H1 (cell line): ENCODE measurements at regions not wholly inside any gene's neighbourhood (a gene's known extent, or its start where the extent isn't known, plus 50 kb on each side); places are given as distances from the start of the nearest gene placed in this dataset.

Experiments used
- CTCF ChIA-PET: fragments of 300-600 bp; sonication (Branson Sonifier 250); formaldehyde crosslinking; loops from one replicate; lab custom pipeline; 2021; ENCODE audit not compliant: partially characterized antibody; lab: Charles Lee
- POLR2A ChIA-PET: fragments of 300-600 bp; sonication (Branson Sonifier 250); formaldehyde crosslinking; loops from one replicate; lab custom pipeline; 2021; ENCODE audit warnings: inconsistent platforms; ENCODE audit not compliant: partially characterized antibody; lab: Charles Lee
- DNase-seq, 2 experiments: peaks; one replicate each; pipeline versions ENCODE4 v3.0.0 to v3.0.0-alpha.2; 2010 to 2022; ENCODE audit warnings: low spot score in 2 of 2, low read depth in 1 of 2, mixed read lengths in 1 of 2
- FAIRE-seq: peaks from 2 replicates; lab custom pipeline; 2011; peaks lifted over from hg19 to GRCh38; lab: Jason Lieb, UNC
- H2AFZ ChIP-seq: 2 replicates; pipeline ENCODE4 v1.8.1; 2012; ENCODE audit warnings: low read length, inconsistent platforms
- H2AK5ac ChIP-seq: 2 replicates; pipeline ENCODE4 v1.6.1; 2013; ENCODE audit warnings: low read depth, low read length
- H2BK120ac ChIP-seq: replicated peaks from 2 replicates; pipeline ENCODE3; 2013; ENCODE audit warnings: low read depth, low read length, inconsistent platforms
- H2BK12ac ChIP-seq: 2 replicates; pipeline ENCODE4 v1.6.1; 2013; ENCODE audit warnings: low read depth, low read length
- H2BK15ac ChIP-seq: 2 replicates; pipeline ENCODE4 v1.6.1; 2013; ENCODE audit warnings: low read length
- H2BK20ac ChIP-seq: 2 replicates; pipeline ENCODE4 v1.6.1; 2013; ENCODE audit warnings: low read length
- H2BK5ac ChIP-seq: 2 replicates; pipeline ENCODE4 v1.6.1; 2013; ENCODE audit warnings: low read depth, low read length
- H3K14ac ChIP-seq: 2 replicates; pipeline ENCODE4 v1.6.1; 2013; ENCODE audit warnings: inconsistent platforms; ENCODE audit not compliant: insufficient read length
- H3K18ac ChIP-seq: 2 replicates; pipeline ENCODE4 v1.6.1; 2013; ENCODE audit warnings: low read length; ENCODE audit errors: extremely low read depth
- H3K23ac ChIP-seq: 2 replicates; pipeline ENCODE4 v1.6.1; 2013; ENCODE audit warnings: inconsistent platforms; ENCODE audit not compliant: insufficient read length
- H3K23me2 ChIP-seq: 2 replicates; pipeline ENCODE4 v1.6.1; 2013; ENCODE audit warnings: low read depth, low read length
- H3K27ac ChIP-seq: 2 replicates; pipeline ENCODE4 v1.6.1; 2011; ENCODE audit warnings: low read depth, low read length, inconsistent platforms
- H3K27me3 ChIP-seq, 4 experiments: replicated peaks in 1 of 4; 1 replicate in 1 of 4; 2 replicates in 3 of 4; pipeline versions ENCODE4 v1.6.1 to v1.8.1; 2011 to 2013; ENCODE audit warnings: low read length in 3 of 4, mild to moderate bottlenecking in 3 of 4, inconsistent platforms in 2 of 4, mixed read lengths in 2 of 4, moderate library complexity in 1 of 4; ENCODE audit not compliant: control insufficient read depth in 3 of 4, insufficient read depth in 3 of 4; ENCODE audit errors: extremely low read depth in 1 of 4
- H3K36me3 ChIP-seq, 4 experiments: 2 replicates each; pipeline versions ENCODE4 v1.6.1 to v1.8.1; 2011 to 2013; ENCODE audit warnings: mild to moderate bottlenecking in 4 of 4, low read length in 3 of 4, moderate library complexity in 2 of 4, control low read depth in 1 of 4, inconsistent platforms in 1 of 4; ENCODE audit not compliant: insufficient read depth in 4 of 4, control insufficient read depth in 2 of 4
- H3K4ac ChIP-seq: replicated peaks from 2 replicates; pipeline ENCODE3; 2013; ENCODE audit warnings: low read length, low read depth, mixed read lengths, inconsistent platforms; ENCODE audit not compliant: insufficient read length
- H3K4me1 ChIP-seq, 4 experiments: replicated peaks in 1 of 4; 1 replicate in 1 of 4; 2 replicates in 3 of 4; pipeline versions ENCODE4 v1.6.1 to v1.8.1; 2011 to 2013; ENCODE audit warnings: low read length in 3 of 4, inconsistent platforms in 2 of 4, mixed read lengths in 1 of 4; ENCODE audit not compliant: insufficient read depth in 4 of 4, control insufficient read depth in 3 of 4
- H3K4me2 ChIP-seq, 2 experiments: 2 replicates each; pipeline versions ENCODE4 v1.6.1 to v1.8.1; 2011 to 2013; ENCODE audit warnings: low read depth in 2 of 2, low read length in 2 of 2, control low read depth in 1 of 2, inconsistent platforms in 1 of 2, mild to moderate bottlenecking in 1 of 2; ENCODE audit not compliant: insufficient read depth in 1 of 2
- H3K4me3 ChIP-seq, 4 experiments: fragments of 200-600, 300-600 bp in 1 of 4; sonication (generic), shearing (Covaris generic), sonication (Bioruptor Twin) in 1 of 4; 2 replicates each; pipeline versions ENCODE4 v1.5.1 to v1.8.1; 2011 to 2016; ENCODE audit warnings: low read length in 4 of 4, low read depth in 3 of 4, control low read depth in 2 of 4, inconsistent platforms in 2 of 4, mild to moderate bottlenecking in 2 of 4, mixed read lengths in 1 of 4, moderate library complexity in 1 of 4; ENCODE audit not compliant: insufficient read depth in 2 of 4; ENCODE audit errors: extremely low read depth in 1 of 4
- H3K56ac ChIP-seq: replicated peaks from 2 replicates; pipeline ENCODE3; 2013; ENCODE audit warnings: low read depth, mild to moderate bottlenecking, mixed read lengths, low read length, inconsistent platforms; ENCODE audit not compliant: insufficient read length
- H3K79me1 ChIP-seq: 2 replicates; pipeline ENCODE4 v1.6.1; 2013; ENCODE audit warnings: low read depth, low read length, control low read depth
- H3K79me2 ChIP-seq, 2 experiments: 2 replicates each; pipeline versions ENCODE4 v1.6.1 to v1.8.1; 2012 to 2013; ENCODE audit warnings: low read length in 2 of 2, mild to moderate bottlenecking in 2 of 2, inconsistent platforms in 1 of 2; ENCODE audit not compliant: insufficient read depth in 2 of 2, control insufficient read depth in 1 of 2
- H3K9ac ChIP-seq, 4 experiments: replicated peaks in 1 of 4; 1 replicate in 1 of 4; 2 replicates in 3 of 4; pipeline versions ENCODE4 v1.6.1 to v1.8.1; 2011 to 2013; ENCODE audit warnings: low read depth in 3 of 4, low read length in 3 of 4, control low read depth in 2 of 4, mild to moderate bottlenecking in 2 of 4, moderate library complexity in 2 of 4, inconsistent platforms in 1 of 4; ENCODE audit errors: extremely low read depth in 1 of 4
- H3K9me3 ChIP-seq, 2 experiments: 2 replicates each; pipeline versions ENCODE4 v1.6.1 to v1.8.1; 2012 to 2013; ENCODE audit warnings: mild to moderate bottlenecking in 2 of 2, moderate library complexity in 2 of 2, control low read depth in 1 of 2, inconsistent platforms in 1 of 2, low read depth in 1 of 2, low read length in 1 of 2, mixed read lengths in 1 of 2; ENCODE audit not compliant: insufficient read depth in 2 of 2
- H4K20me1 ChIP-seq, 2 experiments: replicated peaks in 1 of 2; 2 replicates each; pipeline versions ENCODE3 to v1.8.1; 2011 to 2013; ENCODE audit warnings: inconsistent platforms in 2 of 2, low read length in 2 of 2, mild to moderate bottlenecking in 1 of 2; ENCODE audit not compliant: insufficient read depth in 2 of 2, control insufficient read depth in 1 of 2
- H4K5ac ChIP-seq: 2 replicates; pipeline ENCODE4 v1.6.1; 2013; ENCODE audit warnings: low read length, low read depth, mixed read lengths, inconsistent platforms; ENCODE audit not compliant: insufficient read length
- H4K8ac ChIP-seq: 2 replicates; pipeline ENCODE4 v1.8.0; 2013; ENCODE audit warnings: mild to moderate bottlenecking, moderate library complexity, low read length, inconsistent platforms; ENCODE audit not compliant: insufficient read depth; ENCODE audit errors: extremely low read depth
- H4K91ac ChIP-seq: replicated peaks from 2 replicates; pipeline ENCODE3; 2013; ENCODE audit warnings: low read length, mixed read lengths, inconsistent platforms; ENCODE audit not compliant: insufficient read length
- ASH2L ChIP-seq: fragments of 200-600, 300-600 bp; sonication (generic); IDR thresholded peaks from one replicate; pipeline ENCODE4 v1.7.1; 2017; ENCODE audit warnings: low read length
- BACH1 ChIP-seq: IDR thresholded peaks from 2 replicates; pipeline ENCODE4 v1.6.1; 2012; ENCODE audit warnings: low read length, improper control_type of control experiment
- BCL11A ChIP-seq, 2 experiments: IDR thresholded peaks; one replicate each; pipeline ENCODE4 v1.6.1; 2011; ENCODE audit warnings: low read depth in 2 of 2, low read length in 2 of 2, mild to moderate bottlenecking in 2 of 2
- CHD1 ChIP-seq: IDR thresholded peaks from 2 replicates; pipeline ENCODE4 v1.6.1; 2012; ENCODE audit warnings: low read depth, low read length, improper control_type of control experiment
- EP300 ChIP-seq, 2 experiments: IDR thresholded peaks; 1 replicate in 1 of 2; 2 replicates in 1 of 2; pipeline ENCODE4 v1.6.1; 2011 to 2012; ENCODE audit warnings: low read depth in 2 of 2, low read length in 2 of 2, mild to moderate bottlenecking in 2 of 2, borderline replicate concordance in 1 of 2, inconsistent platforms in 1 of 2, moderate library complexity in 1 of 2
- MAFK ChIP-seq: IDR thresholded peaks from 2 replicates; pipeline ENCODE4 v1.6.1; 2012; ENCODE audit warnings: low read depth, mild to moderate bottlenecking, improper control_type of control experiment, low read length
- POLR2A ChIP-seq, 2 experiments: IDR thresholded peaks; 1 replicate in 1 of 2; 2 replicates in 1 of 2; pipeline ENCODE4 v1.6.1; 2011; ENCODE audit warnings: low read depth in 2 of 2, low read length in 2 of 2, mild to moderate bottlenecking in 2 of 2; ENCODE audit errors: control extremely low read depth in 1 of 2
- RFX5 ChIP-seq: IDR thresholded peaks from 2 replicates; pipeline ENCODE4 v1.6.1; 2011; ENCODE audit warnings: low read depth, low read length, improper control_type of control experiment, borderline replicate concordance
- RXRA ChIP-seq: IDR thresholded peaks from 2 replicates; pipeline ENCODE4 v1.6.1; 2011; ENCODE audit warnings: low read depth, mild to moderate bottlenecking, low read length, moderate library complexity; ENCODE audit not compliant: insufficient read depth
- WGBS, 2 experiments: shearing (Covaris generic) in 1 of 2; methylation state at CpG; one replicate each; pipeline versions ENCODE4 v1.1.6 to v1.1.7; 2013 to 2015; ENCODE audit warnings: low lambda C conversion rate in 2 of 2, mixed read lengths in 2 of 2, inconsistent platforms in 1 of 2, low coverage in 1 of 2, missing lambda C conversion rate in 1 of 2; ENCODE audit not compliant: insufficient replicate concordance in 2 of 2, insufficient coverage in 1 of 2, insufficient read length in 1 of 2; ENCODE audit errors: extremely low coverage in 1 of 2, missing lambda C conversion rate in 1 of 2; 5-methylcytosine and 5-hydroxymethylcytosine counted together
- TF ChIP-seq, protein P1 (sequence below): IDR thresholded peaks from 2 replicates; pipeline ENCODE4 v1.6.1; 2012; ENCODE audit warnings: low read length, inconsistent platforms

DNA sequence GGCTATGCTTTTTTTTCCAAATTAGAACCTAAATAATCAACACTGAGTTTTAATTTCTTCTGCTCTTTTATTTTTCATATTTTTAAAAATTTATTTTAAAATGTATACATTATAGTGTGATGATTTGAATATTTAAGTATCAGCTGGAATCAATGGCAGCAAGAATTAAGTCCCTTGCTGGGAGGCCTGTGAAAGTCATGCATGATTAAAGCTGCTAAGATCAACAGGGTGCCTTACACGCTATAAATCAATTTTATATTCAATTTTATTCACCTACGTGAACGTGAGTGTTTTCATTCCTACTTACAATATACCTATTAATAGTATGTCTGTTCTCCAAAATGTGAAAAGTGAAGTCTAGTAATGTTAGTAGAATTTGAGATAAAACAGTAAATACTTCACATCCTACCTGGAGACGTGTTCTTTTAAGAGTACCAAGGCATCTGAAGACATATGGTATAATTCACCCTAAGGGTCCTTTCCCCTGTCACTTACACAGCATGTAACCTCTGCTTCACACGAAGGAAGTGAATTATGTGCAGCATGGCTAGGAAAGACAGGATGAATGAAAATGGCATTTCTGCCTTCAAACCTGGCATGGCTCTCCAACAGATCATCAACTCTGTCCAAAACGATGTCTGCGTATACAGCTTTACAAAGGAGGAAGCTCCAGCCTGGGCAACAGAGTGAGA, 640.4 kb upstream of the ROBO1 start:
- H3K4me2 ChIP-seq = no peak overlapping the region
- no peak overlapping the region for H4K5ac ChIP-seq
- ChIA-PET CTCF (no interaction called here), POLR2A (no interaction called here)
- H3K23ac ChIP-seq = no peak overlapping the region
- no peaks in the 10 kb centered on the region for H4K20me1 ChIP-seq
- H3K14ac ChIP-seq = no peak overlapping the region
- no peak for TF ChIP-seq BCL11A (IDR thresholded peaks at IDR 0.05; ENCODE audit: low read depth in 2 of 2, low read length in 2 of 2)
- TF ChIP-seq RFX5 = no peak
- no peak for TF ChIP-seq CHD1
- TF ChIP-seq EP300 (IDR thresholded peaks at IDR 0.05; ENCODE audit: borderline replicate concordance in 1 of 2, low read depth in 2 of 2, low read length in 2 of 2) = no peak
- TF ChIP-seq MAFK = no peak
- no peak for TF ChIP-seq ASH2L
- TF ChIP-seq POLR2A (IDR thresholded peaks at IDR 0.05; ENCODE audit: control extremely low read depth in 1 of 2, low read depth in 2 of 2, low read length in 2 of 2) = no peak
- no peak for TF ChIP-seq BACH1
- no peak for TF ChIP-seq RXRA
- TF ChIP-seq, protein P1, sequence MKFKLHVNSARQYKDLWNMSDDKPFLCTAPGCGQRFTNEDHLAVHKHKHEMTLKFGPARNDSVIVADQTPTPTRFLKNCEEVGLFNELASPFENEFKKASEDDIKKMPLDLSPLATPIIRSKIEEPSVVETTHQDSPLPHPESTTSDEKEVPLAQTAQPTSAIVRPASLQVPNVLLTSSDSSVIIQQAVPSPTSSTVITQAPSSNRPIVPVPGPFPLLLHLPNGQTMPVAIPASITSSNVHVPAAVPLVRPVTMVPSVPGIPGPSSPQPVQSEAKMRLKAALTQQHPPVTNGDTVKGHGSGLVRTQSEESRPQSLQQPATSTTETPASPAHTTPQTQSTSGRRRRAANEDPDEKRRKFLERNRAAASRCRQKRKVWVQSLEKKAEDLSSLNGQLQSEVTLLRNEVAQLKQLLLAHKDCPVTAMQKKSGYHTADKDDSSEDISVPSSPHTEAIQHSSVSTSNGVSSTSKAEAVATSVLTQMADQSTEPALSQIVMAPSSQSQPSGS = no peak
- H3K79me2 ChIP-seq = no peaks in the 10 kb centered on the region
- H3K4me3 ChIP-seq = no peak overlapping the region
- H3K18ac ChIP-seq = no peak overlapping the region
- 91% methylated on average over 7 of the region's 7 CpGs; no CpG with 5 or more reads in 1 of the 2 experiments for WGBS, 2 experiments
- H2BK20ac ChIP-seq = no peak overlapping the region
- no peaks in the 10 kb centered on the region for H3K4me1 ChIP-seq
- no peaks in the 10 kb centered on the region for H3K9me3 ChIP-seq
- H4K8ac ChIP-seq = no peak overlapping the region
- no peak overlapping the region for H3K27ac ChIP-seq
- no peaks in the 10 kb centered on the region for H3K79me1 ChIP-seq
- H2BK5ac ChIP-seq = no peak overlapping the region
- no peak overlapping the region for H3K4ac ChIP-seq
- H3K23me2 ChIP-seq = no peaks in the 10 kb centered on the region
- no peak overlapping the region for H2BK120ac ChIP-seq
- no peak overlapping the region for H2BK12ac ChIP-seq
- no peak overlapping the region for H3K56ac ChIP-seq
- no peak overlapping the region for H2AFZ ChIP-seq
- H3K36me3 ChIP-seq = no peaks in the 10 kb centered on the region
- no peak overlapping the region for H4K91ac ChIP-seq
- no peak overlapping the region for H3K9ac ChIP-seq
- no peak for FAIRE-seq
- no peak overlapping the region for H2AK5ac ChIP-seq
- no peak for DNase-seq
- no peak overlapping the region for H2BK15ac ChIP-seq
- no peaks in the 10 kb centered on the region for H3K27me3 ChIP-seq
